ENCODE measurements at regions not wholly inside any gene's neighbourhood (a gene's known extent, or its start where the extent isn't known, plus 50 kb on each side); places are given as distances from the start of the nearest gene placed in this dataset.

GRCh38 chr22:34454598-34454997, 534.3 kb upstream of the LARGE1 start:
- TF ChIP-seq CTCF (conservative IDR thresholded peaks at IDR 0.05 in 1 of 2, IDR thresholded peaks at IDR 0.05 in 1 of 2; ENCODE audit: low read depth in 1 of 2, low read length in 2 of 2), result no peak
- no peak for TF ChIP-seq EZH2 (IDR thresholded peaks at IDR 0.05; ENCODE audit: low read length, missing control alignments)
